Gastroesophageal sphincter (tissue), 3 donors: ENCODE measurements at regions not wholly inside any gene's neighbourhood (a gene's known extent, or its start where the extent isn't known, plus 50 kb on each side); places are given as distances from the start of the nearest gene placed in this dataset.

Experiments
- CTCF ChIP-seq, 4 experiments: fragments of 200-600 bp in 2 of 4; fragments of 450-650 bp in 2 of 4; sonication (generic) in 1 of 4; IDR thresholded peaks; one replicate each; pipeline ENCODE4 v1.5.1; 2017 to 2019; ENCODE audit warnings: antibody characterized with exemption in 4 of 4, mild to moderate bottlenecking in 2 of 4, moderate library complexity in 2 of 4
- EP300 ChIP-seq: sonication (generic); formaldehyde crosslinking; IDR thresholded peaks from one replicate; pipeline ENCODE4 v1.6.1; 2017; ENCODE audit warnings: antibody characterized with exemption, mild to moderate bottlenecking
- POLR2A ChIP-seq, 2 donors: fragments of 450-650 bp; IDR thresholded peaks; one replicate each; pipeline ENCODE4 v1.6.1; 2017; ENCODE audit warnings: antibody characterized with exemption in 2 of 2, mild to moderate bottlenecking in 2 of 2, moderate library complexity in 1 of 2
- POLR2AphosphoS5 ChIP-seq: sonication (generic); formaldehyde crosslinking; IDR thresholded peaks from one replicate; pipeline ENCODE4 v1.6.1; 2017; ENCODE audit warnings: antibody characterized with exemption

GRCh38 chr7:46322937-46323336, 401.9 kb upstream of the IGFBP3 start:
- TF ChIP-seq CTCF (IDR thresholded peaks at IDR 0.05) (no peak), EP300 (no peak), POLR2A (IDR thresholded peaks at IDR 0.05) (no peak), POLR2AphosphoS5 (no peak)
